Stimulated activated CD8-positive, alpha-beta memory T cell treated with anti-CD3 and anti-CD28 coated beads, Interleukin-12 subunit alpha, Interleukin-12 subunit beta, amount 100 ng/mL, for 4 hours (primary cell): ENCODE measurements at regions not wholly inside any gene's neighbourhood (a gene's known extent, or its start where the extent isn't known, plus 50 kb on each side); places are given as distances from the start of the nearest gene placed in this dataset.
"Not testable (repeated sequence)": the region's sequence is repeated elsewhere in the genome, so short reads cannot be mapped to it uniquely, and the experiment has no call there.

ENCODE experiments used
- DNase-seq: peaks from one replicate; pipeline ENCODE4 v3.0.0-alpha.2; 2020; ENCODE audit warnings: low read depth

GRCh38 chr3:75446948-75447347 is 217.2 kb upstream of the FRG2C start:
- not testable (repeated sequence) for DNase-seq

DNA sequence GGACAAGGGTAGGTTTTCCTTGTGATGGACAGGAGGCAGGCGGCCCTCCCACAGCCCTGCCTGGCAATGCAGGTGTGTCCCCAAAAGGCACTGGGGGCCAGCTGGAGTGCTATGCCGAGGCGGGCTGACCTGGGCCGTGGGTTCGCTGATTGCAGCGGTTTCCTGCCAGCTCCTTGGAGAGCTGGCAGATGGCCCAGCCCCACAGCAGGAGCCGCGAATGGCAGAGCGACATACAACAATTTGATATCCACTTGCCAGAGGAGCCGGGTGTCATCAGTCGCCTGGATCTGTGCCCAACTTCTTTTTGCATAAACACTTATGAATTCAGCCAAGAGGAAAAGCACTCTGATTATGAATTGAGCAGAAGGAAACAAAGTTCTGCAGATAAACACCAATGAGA is 210.8 kb upstream of the FRG2C start:
- DNase-seq: not testable (repeated sequence)

- not testable (repeated sequence) for DNase-seq
Measured at GRCh38 chr3:75453839-75454238, 210.3 kb upstream of the FRG2C start.

DNA sequence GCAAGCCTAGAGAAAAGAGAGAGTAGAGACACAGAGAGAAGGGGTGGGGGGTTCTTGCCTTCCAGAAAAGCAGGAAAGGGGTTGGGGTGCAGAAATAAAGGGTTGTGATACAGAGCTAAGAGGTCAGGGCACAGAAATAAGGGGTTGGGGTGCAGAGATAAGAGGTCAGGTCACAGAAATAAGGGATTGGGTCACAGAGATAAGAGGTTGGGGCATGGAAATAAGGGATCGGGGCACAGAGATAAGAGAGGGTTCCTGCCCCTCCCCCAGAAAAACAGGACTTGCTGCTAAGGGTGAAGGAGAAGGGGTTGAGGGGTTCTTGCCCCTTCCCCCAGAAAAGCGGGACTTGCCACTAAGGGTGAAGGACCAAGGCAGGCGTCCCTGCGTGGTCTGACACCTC is 189.6 kb upstream of the FRG2C start:
- not testable (repeated sequence) for DNase-seq

DNA sequence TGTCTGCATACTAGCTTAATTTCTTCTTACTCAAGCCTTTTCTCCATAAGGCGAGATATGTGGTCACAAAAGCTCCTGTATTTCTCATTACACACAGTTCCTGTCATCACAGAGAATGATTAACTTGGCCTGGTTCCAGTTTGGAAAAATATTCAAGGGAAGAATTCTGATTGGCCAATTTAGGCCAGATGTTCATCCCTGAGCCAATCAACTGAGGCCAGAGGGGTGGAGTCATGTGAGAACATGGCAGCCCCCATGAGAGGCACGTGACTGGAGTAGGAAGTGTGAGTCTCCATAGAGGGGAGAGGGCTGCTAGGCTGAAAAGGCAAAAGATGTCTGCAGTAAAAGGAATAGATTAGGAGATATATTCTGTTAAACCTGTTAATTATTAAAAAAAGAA is 167.5 kb upstream of the FRG2C start:
- DNase-seq: not testable (repeated sequence)

DNA sequence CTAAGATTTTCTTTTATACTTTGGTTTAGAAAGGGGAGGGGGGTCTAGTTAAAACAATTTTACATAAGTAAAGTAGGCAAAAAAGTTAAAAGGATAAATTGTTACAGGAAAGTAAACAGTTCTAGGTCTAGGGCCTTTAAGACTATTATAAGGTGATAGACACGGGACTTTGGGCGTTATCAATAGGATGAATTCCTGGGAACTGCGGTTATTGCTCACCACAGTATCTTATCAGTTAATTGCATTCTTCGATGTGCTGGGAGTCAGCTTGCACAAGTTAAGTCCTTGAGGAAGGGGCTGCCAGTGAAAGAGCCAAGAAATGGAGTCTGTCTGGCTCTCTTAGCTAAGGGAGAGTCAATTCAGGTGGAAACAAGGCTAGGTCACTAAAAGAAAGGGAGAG is 163.8 kb upstream of the FRG2C start:
- DNase-seq: not testable (repeated sequence)

- not testable (repeated sequence) for DNase-seq
Measured at GRCh38 chr3:75502171-75502570, 162.0 kb upstream of the FRG2C start.

GRCh38 chr3:75502769-75503756 is 161.1 kb upstream of the FRG2C start:
- not testable (repeated sequence) for DNase-seq

DNA sequence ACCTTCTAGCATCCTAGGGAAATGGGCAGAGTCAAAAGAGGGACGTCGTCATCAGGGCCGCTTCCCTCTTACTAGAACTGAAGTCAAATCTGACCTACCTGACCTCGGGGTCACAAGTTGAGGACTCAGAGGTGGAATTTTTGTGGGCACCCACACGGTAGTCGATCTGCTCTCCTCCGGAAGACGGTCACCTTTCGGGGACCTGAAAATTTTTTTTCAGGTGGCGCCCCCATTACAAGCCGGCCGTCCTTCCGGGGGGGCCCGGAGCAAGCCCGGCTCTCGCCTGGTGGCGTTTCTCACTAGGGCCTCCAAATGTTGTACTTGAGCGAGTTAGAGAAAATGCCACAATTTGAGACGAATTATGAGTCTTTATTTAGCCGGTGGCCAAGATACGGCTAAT is 157.5 kb upstream of the FRG2C start:
- DNase-seq: no peak

GRCh38 chr3:75507956-75508355 is 156.2 kb upstream of the FRG2C start:
- DNase-seq: not testable (repeated sequence)

DNA sequence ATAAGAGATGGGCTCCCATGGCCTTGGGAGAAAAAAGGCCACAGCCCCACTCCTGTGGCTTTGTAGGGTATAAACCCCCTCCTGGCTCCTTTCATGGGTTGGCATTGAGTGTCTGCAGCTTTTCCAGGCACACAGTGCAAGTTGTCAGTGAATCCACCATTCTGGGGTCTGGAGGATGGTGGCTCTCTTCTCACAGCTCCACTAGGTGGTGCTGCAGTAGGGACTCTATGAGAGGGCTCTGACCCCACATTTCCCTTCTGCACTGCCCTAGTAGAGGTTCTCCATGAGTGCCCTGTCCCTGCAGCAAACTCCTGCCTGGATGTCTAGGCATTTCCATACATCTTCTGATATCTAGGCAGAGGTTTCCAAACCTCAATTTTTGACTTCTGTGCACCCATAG is 136.5 kb upstream of the FRG2C start:
- not testable (repeated sequence) for DNase-seq

GRCh38 chr3:75552095-75552494 is 112.0 kb upstream of the FRG2C start:
- not testable (repeated sequence) for DNase-seq

GRCh38 chr3:75564427-75564826 is 99.7 kb upstream of the FRG2C start:
- DNase-seq: not testable (repeated sequence)

DNA sequence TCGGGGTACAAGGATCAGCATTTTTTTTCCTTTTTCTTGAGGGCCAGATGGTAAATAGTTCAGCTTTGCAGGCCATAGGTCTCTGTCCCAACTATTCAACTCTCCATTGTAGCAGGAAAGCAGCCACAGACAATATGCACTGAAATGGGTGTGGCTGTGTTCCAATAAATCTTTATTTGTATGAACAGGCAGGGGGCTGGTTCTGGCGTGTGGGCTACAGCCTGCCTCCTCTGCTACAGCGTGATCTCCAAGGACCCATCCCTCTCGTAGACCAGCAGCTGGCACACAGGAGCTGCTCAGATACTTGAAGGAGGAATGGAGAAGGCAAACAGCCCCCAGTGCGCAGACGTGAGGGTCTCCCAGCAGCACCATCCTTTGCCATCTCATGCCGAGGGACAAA is 91.8 kb upstream of the FRG2C start:
- not testable (repeated sequence) for DNase-seq

DNA sequence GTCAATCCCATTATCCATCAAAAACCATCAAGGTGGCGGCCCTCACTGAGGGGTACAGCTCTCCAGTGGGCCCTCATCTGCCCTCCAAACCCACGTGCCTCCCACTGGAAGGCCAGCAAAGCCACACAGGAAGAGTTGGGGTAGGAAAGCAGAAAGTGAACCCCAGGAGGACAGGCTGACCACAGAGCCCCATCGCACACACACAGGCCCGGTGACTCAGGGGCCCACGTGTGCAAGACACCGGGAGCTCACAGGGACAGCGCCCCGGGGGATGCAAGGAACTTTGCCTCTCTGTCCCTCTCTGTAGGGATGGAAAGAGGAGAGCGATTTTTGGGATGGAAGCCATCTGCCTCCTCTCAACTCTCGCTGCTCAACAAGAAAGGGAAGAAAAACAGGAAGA is 85.0 kb upstream of the FRG2C start:
- not testable (repeated sequence) for DNase-seq

DNA sequence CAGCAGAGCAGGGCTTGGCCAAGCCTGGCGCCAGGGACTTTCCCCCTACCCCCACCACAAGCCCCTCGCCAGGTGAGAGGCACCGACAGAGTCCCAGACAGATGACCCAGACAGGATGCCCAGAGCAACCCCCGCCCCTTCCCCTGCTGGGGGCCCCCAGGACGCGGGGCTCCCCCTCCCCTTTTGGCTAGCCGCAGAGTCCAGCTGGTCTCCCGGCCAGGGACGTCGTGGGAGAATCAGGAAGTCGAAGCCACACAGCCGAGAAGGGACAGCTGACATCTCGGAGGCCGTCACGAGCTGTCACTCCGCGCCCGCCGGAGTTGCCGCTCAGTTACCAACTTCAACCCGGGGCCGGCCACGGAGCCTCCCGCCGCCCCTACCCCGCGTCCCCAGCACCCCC is 84.6 kb upstream of the FRG2C start:
- not testable (repeated sequence) for DNase-seq

- DNase-seq: not testable (repeated sequence)
Measured at GRCh38 chr3:75579981-75580782, 83.9 kb upstream of the FRG2C start.

DNA sequence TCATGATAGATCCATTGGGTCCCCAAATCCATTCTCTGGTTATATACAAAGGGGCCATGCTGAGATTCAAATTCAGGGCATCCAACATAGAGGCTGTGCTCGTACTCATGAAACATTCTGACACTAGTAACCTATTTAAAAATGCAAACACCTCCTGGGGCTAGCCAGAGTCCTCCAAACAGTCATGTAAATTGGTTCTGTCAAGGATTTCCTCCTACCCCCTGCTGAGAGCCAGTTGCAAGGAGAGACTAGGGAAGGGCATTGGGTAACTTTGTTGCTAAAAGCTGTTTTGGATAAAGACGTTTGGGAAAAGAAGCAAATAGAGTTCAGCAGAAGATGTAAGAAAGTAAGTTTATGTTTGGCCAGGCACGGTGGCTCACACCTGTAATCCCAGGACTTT is 81.6 kb upstream of the FRG2C start:
- DNase-seq: not testable (repeated sequence)

GRCh38 chr3:75583116-75583515 is 81.0 kb upstream of the FRG2C start:
- not testable (repeated sequence) for DNase-seq

- DNase-seq: not testable (repeated sequence)
Measured at GRCh38 chr3:75587695-75588094, 76.4 kb upstream of the FRG2C start.

GRCh38 chr3:75590382-75590781 is 73.7 kb upstream of the FRG2C start:
- not testable (repeated sequence) for DNase-seq

DNA sequence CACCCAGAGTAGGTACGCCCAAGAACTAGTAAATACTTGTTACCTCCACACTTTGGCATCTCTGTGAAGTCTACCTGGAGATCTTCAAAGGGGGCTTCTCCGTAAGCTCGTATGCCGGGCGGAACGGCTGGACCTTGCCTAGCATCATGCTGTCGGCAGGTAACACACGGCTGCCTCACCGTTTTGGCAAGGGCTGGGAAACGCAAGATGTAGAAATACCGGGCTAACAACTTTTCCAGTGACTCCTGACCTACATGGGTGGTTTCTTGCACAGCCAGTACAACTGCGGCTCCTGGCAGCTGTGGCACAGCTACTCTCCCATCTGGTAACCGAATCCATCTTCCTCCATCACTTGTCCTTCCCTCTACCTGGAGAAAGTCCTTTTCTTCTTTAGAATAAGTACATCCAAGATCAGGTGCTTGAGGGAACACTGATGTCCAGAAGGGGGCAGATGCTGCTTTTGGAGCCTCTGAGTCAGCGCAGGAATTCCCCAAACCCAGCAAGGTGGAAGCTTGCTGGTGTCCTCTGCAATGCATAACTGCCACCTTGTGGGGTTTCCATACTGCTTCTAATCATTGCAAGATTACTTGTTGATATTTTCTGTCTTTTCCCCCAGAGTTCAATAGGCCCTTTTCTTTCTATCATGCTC is 59.7 kb upstream of the FRG2C start:
- DNase-seq: not testable (repeated sequence)
